Breast epithelium (tissue), 4 donors: ENCODE measurements at regions not wholly inside any gene's neighbourhood (a gene's known extent, or its start where the extent isn't known, plus 50 kb on each side); places are given as distances from the start of the nearest gene placed in this dataset.

Experiments
- DNase-seq, 2 donors: peaks; one replicate each; pipeline ENCODE4 v3.0.0-alpha.2; 2019; ENCODE audit warnings: low spot score in 2 of 2
- H3K27ac ChIP-seq, 2 donors: fragments of 200-600 bp; sonication (generic) in 1 of 2; one replicate each; pipeline ENCODE4 v1.5.1; 2016 to 2019; ENCODE audit warnings: mild to moderate bottlenecking in 1 of 2
- H3K27me3 ChIP-seq, 2 donors: fragments of 200-600 bp; sonication (generic) in 1 of 2; one replicate each; pipeline versions ENCODE4 v1.5.1 to v1.6.0; 2017 to 2019; ENCODE audit warnings: control low read depth in 1 of 2, mild to moderate bottlenecking in 1 of 2
- H3K36me3 ChIP-seq: fragments of 200-600 bp; one replicate; pipeline ENCODE4 v1.5.1; 2019
- H3K4me1 ChIP-seq, 2 donors: fragments of 200-600 bp; sonication (generic); one replicate each; pipeline ENCODE4 v1.5.1; 2016 to 2019; ENCODE audit warnings: control low read depth in 1 of 2
- H3K4me3 ChIP-seq, 3 donors: fragments of 200-600 bp; sonication (generic); 1 replicate in 2 of 3; 2 replicates in 1 of 3; pipeline ENCODE4 v1.5.1; 2016 to 2019; ENCODE audit warnings: mild to moderate bottlenecking in 3 of 3, moderate library complexity in 2 of 3
- H3K9me3 ChIP-seq, 2 donors: fragments of 200-600 bp; sonication (generic) in 1 of 2; one replicate each; pipeline ENCODE4 v1.5.1; 2016 to 2019; ENCODE audit warnings: control low read depth in 1 of 2
- CTCF ChIP-seq, 3 donors: fragments of 450-650 bp; IDR thresholded peaks; one replicate each; pipeline ENCODE4 v1.5.1; 2016 to 2017; ENCODE audit warnings: antibody characterized with exemption in 3 of 3, mild to moderate bottlenecking in 3 of 3, moderate library complexity in 3 of 3
- POLR2A ChIP-seq: fragments of 450-650 bp; IDR thresholded peaks from one replicate; pipeline ENCODE4 v1.6.1; 2016; ENCODE audit warnings: antibody characterized with exemption, mild to moderate bottlenecking, moderate library complexity
- POLR2AphosphoS5 ChIP-seq, 3 donors: sonication (generic); formaldehyde crosslinking; IDR thresholded peaks; one replicate each; pipeline ENCODE4 v1.6.1; 2017; ENCODE audit warnings: antibody characterized with exemption in 3 of 3
- intact Hi-C: fragments of 100-400 bp; cut with DNase I; formaldehyde crosslinking; loops from one replicate; pipeline ENCODE4 v1.15.1; 2023; ENCODE audit warnings: low total_unique reads

DNA sequence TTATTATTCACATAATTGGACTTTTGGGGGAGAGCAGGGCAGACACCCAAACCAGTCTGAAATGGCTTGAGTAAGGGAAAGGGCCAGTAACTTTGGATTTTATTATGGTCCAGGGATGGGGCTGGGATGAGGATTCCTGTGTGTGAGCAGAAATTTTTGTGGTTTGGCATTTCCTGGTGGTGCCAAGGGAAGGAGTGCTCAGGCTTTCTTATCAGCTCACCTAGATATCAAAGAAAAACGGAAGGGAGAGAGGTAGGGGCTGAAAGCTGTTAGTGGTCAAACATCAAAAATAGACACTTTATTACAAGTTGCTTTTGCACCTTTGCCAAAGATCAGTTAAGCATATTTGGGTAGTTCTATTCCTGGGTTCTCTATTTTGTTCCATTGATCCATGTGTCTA is 128.5 kb upstream of the DIPK2B start:
- H3K9me3 ChIP-seq = no peaks in the 10 kb centered on the region
- DNase-seq = no peak
- H3K4me1 ChIP-seq = no peaks in the 10 kb centered on the region
- no peak overlapping the region for H3K4me3 ChIP-seq
- TF ChIP-seq CTCF (IDR thresholded peaks at IDR 0.05) = no peak
- TF ChIP-seq POLR2A = no peak
- no peak for TF ChIP-seq POLR2AphosphoS5 (IDR thresholded peaks at IDR 0.05)
- no peaks in the 10 kb centered on the region for H3K36me3 ChIP-seq
- peaks cover 0 to 26% of the 10 kb centered on the region in 2 donors for H3K27me3 ChIP-seq
- intact Hi-C loops = no loop called here
- H3K27ac ChIP-seq = no peak overlapping the region

- Histone ChIP-seq H3K27me3 (peaks cover 0 to 37% of the 10 kb centered on the region in 2 donors), H3K27ac (no peak overlapping the region), H3K9me3 (no peaks in the 10 kb centered on the region), H3K4me3 (no peak overlapping the region), H3K4me1 (no peaks in the 10 kb centered on the region), H3K36me3 (no peaks in the 10 kb centered on the region)
- intact Hi-C loops = no loop called here
- no peak for TF ChIP-seq POLR2AphosphoS5 (IDR thresholded peaks at IDR 0.05)
- DNase-seq = no peak
These were observed 124.3 kb upstream of the DIPK2B start for GRCh38 chrX:45324941-45325340.

GRCh38 chrX:45323387-45323786 is 122.7 kb upstream of the DIPK2B start:
- DNase-seq = no peak
- intact Hi-C loops = no loop called here
- Histone ChIP-seq H3K27ac (no peak overlapping the region), H3K9me3 (no peaks in the 10 kb centered on the region), H3K4me1 (no peaks in the 10 kb centered on the region), H3K4me3 (no peak overlapping the region), H3K36me3 (no peaks in the 10 kb centered on the region), H3K27me3 (peaks cover 0 to 35% of the 10 kb centered on the region in 2 donors)
- TF ChIP-seq POLR2AphosphoS5 (IDR thresholded peaks at IDR 0.05) = no peak
- TF ChIP-seq POLR2A = no peak
- TF ChIP-seq CTCF (IDR thresholded peaks at IDR 0.05) = no peak

GRCh38 chrX:45322820-45323219 is 122.1 kb upstream of the DIPK2B start:
- DNase-seq = no peak
- Histone ChIP-seq H3K27ac (no peak overlapping the region), H3K4me3 (no peak overlapping the region), H3K9me3 (no peaks in the 10 kb centered on the region), H3K27me3 (peaks cover 0 to 35% of the 10 kb centered on the region in 2 donors), H3K4me1 (no peaks in the 10 kb centered on the region), H3K36me3 (no peaks in the 10 kb centered on the region)
- TF ChIP-seq CTCF (IDR thresholded peaks at IDR 0.05) (no peak), POLR2A (no peak), POLR2AphosphoS5 (IDR thresholded peaks at IDR 0.05) (no peak)
- intact Hi-C loops = no loop called here

- Histone ChIP-seq H3K36me3 (no peaks in the 10 kb centered on the region), H3K27me3 (peaks cover 0 to 35% of the 10 kb centered on the region in 2 donors), H3K27ac (no peak overlapping the region), H3K9me3 (no peaks in the 10 kb centered on the region), H3K4me3 (no peak overlapping the region), H3K4me1 (no peaks in the 10 kb centered on the region)
- TF ChIP-seq CTCF (IDR thresholded peaks at IDR 0.05) (peak in 2 of 3 donors; percentile 30 to 31), POLR2A (no peak)
- intact Hi-C loops = no loop called here
- DNase-seq = peak in 1 of 2 donors; percentile 27
These were observed 121.7 kb upstream of the DIPK2B start for GRCh38 chrX:45322382-45322781.

- H3K27ac ChIP-seq = no peak overlapping the region
- H3K4me1 ChIP-seq = no peaks in the 10 kb centered on the region
- TF ChIP-seq POLR2AphosphoS5 (IDR thresholded peaks at IDR 0.05) (no peak), CTCF (IDR thresholded peaks at IDR 0.05) (no peak), POLR2A (no peak)
- H3K9me3 ChIP-seq = peaks cover 0 to under 1% of the 10 kb centered on the region in 2 donors
- intact Hi-C loops = no loop called here
- no peaks in the 10 kb centered on the region for H3K36me3 ChIP-seq
- DNase-seq = no peak
- H3K4me3 ChIP-seq = no peak overlapping the region
- peaks cover 0 to 29% of the 10 kb centered on the region in 2 donors for H3K27me3 ChIP-seq
These were observed 119.5 kb upstream of the DIPK2B start for GRCh38 chrX:45320191-45320590.
